Activated CD4-positive, alpha-beta T cell treated with anti-CD3 and anti-CD28 coated beads for 36 hours (primary cell): ENCODE measurements at regions not wholly inside any gene's neighbourhood (a gene's known extent, or its start where the extent isn't known, plus 50 kb on each side); places are given as distances from the start of the nearest gene placed in this dataset.
"Not testable (repeated sequence)": the region's sequence is repeated elsewhere in the genome, so short reads cannot be mapped to it uniquely, and the experiment has no call there.

Source experiments
- ATAC-seq: fragments of 200-7000 bp; cut with Tn5 transposase; one replicate; pipeline ENCODE4 v1.10.0; 2021; ENCODE audit warnings: mild to moderate bottlenecking, moderate library complexity
- CTCF ChIA-PET: fragments of 350-600 bp; sonication (Branson Sonifier 250); formaldehyde crosslinking; loops from one replicate; lab custom pipeline; 2021; ENCODE audit warnings: antibody characterized with exemption; lab: Charles Lee
- POLR2A ChIA-PET: fragments of 350-600 bp; sonication (Branson Sonifier 250); formaldehyde crosslinking; loops from one replicate; lab custom pipeline; 2021; ENCODE audit warnings: antibody characterized with exemption, inconsistent platforms; lab: Charles Lee
- DNase-seq: peaks from one replicate; pipeline ENCODE4 v3.0.0-alpha.2; 2020
- H3K27ac Mint-ChIP-seq: one replicate; pipeline ENCODE4 v1.8.0; 2021; ENCODE audit warnings: mixed read lengths
- H3K27me3 Mint-ChIP-seq: one replicate; pipeline ENCODE4 v1.8.0; 2021; ENCODE audit warnings: mixed read lengths
- H3K36me3 Mint-ChIP-seq: one replicate; pipeline ENCODE4 v1.8.0; 2021; ENCODE audit warnings: low read depth, mixed read lengths
- H3K4me1 Mint-ChIP-seq: one replicate; pipeline ENCODE4 v1.8.0; 2021; ENCODE audit warnings: mixed read lengths
- H3K4me3 Mint-ChIP-seq: one replicate; pipeline ENCODE4 v1.8.0; 2021; ENCODE audit warnings: mild to moderate bottlenecking, moderate library complexity, mixed read lengths
- H3K9me3 Mint-ChIP-seq: one replicate; pipeline ENCODE4 v1.8.0; 2021; ENCODE audit warnings: low read depth, mixed read lengths
- intact Hi-C, 2 experiments: fragments of 100-400 bp; cut with DNase I in 1 of 2; cut with micrococcal nuclease in 1 of 2; formaldehyde crosslinking; loops; one replicate each; pipeline versions ENCODE4 v1.14.2 to v1.15.1; 2022 to 2024; cut with DNase I, micrococcal nuclease

DNA sequence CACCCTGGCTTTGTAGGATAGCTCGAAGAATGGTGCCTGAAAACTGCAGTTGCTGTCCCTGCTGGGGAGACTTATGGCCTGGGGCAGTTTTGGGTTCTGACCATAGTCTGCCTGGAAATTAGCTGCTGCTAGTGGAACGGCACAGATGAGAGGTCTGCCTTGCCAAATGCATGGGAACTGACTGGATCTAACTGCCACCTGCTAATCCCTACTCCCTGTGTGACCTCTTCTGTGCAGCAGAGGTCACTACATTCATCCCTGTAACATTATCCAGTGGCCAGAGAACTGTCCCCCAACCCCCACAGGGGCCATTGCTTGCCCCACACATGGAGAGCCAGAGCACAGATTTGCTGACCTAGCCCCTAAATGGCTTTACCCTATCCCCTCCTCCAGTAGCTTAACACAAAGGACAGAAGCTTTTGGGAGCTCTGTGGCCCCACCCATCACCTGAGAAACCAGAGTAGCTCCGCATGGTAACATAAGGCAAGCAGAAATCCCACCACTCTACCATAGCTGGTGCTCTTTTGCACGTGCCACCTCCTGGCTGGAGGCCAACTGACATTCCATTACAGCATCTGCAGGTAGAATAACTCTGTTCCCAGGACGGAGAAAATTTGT is 840.0 kb downstream of the EPHA3 start:
- no peak for DNase-seq
- Mint-ChIP-seq H3K4me1 (no peaks in the 10 kb centered on the region), H3K4me3 (no peak overlapping the region), H3K27ac (no peak overlapping the region), H3K36me3 (no peaks in the 10 kb centered on the region), H3K27me3 (no peaks in the 10 kb centered on the region), H3K9me3 (peaks cover 3% of the 10 kb centered on the region)
- intact Hi-C loops: no loop called here
- no peak for ATAC-seq
- ChIA-PET CTCF (interaction anchor here (0.6 kb wide), 1 partner anchor 792 kb away, joined by 3 read pairs; no protein-coding TSS in a partner anchor), POLR2A (no interaction called here)

DNA sequence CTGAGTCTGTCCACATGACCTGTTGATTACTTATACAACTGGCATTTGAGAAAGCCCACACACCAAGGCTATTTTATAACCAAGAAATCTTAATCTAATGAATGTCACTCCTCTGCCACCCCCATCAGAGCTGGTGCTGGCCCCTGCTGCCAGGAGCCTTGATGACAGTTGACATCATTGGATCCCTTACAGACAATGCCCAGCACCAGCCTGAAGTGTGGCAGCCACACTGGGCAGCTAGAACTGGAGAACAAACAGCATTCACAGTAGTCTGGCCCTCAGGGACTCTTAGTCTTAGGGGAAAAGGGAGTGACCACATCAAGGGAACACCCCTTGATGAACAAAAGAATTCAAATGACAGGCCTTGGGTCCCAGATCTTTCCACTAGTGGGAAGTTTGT is 840.6 kb downstream of the EPHA3 start:
- ChIA-PET CTCF (interaction anchor here (0.6 kb wide), 1 partner anchor 792 kb away, joined by 3 read pairs; no protein-coding TSS in a partner anchor), POLR2A (no interaction called here)
- intact Hi-C loops: no loop called here
- H3K4me3 Mint-ChIP-seq: no peak overlapping the region
- no peak for DNase-seq
- H3K27me3 Mint-ChIP-seq: no peaks in the 10 kb centered on the region
- H3K4me1 Mint-ChIP-seq: no peaks in the 10 kb centered on the region
- no peak for ATAC-seq
- H3K27ac Mint-ChIP-seq: no peak overlapping the region
- peaks cover 3% of the 10 kb centered on the region for H3K9me3 Mint-ChIP-seq
- no peaks in the 10 kb centered on the region for H3K36me3 Mint-ChIP-seq

DNA sequence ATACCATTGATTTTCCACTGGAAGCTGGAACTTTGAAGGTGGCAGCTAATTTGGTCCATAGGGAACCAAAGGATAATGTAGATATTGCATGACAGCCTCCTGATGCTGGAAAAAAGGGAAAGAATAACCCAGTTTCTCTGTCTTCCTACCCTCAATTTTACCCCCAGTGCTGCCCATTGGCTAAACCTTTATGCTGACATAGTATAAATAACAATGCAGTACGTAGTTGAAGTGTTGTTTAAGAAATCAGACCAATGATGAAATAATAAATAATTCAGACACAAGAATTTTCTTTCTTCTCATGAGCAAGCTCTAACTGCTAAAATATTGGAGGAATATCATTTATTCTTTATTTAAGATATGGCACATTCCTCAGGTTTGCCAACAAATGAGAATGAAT is 843.4 kb downstream of the EPHA3 start:
- Mint-ChIP-seq H3K9me3 (peaks cover 7% of the 10 kb centered on the region), H3K27me3 (no peaks in the 10 kb centered on the region), H3K4me1 (no peaks in the 10 kb centered on the region), H3K27ac (no peak overlapping the region), H3K4me3 (no peak overlapping the region), H3K36me3 (no peaks in the 10 kb centered on the region)
- DNase-seq: no peak
- ChIA-PET CTCF (no interaction called here), POLR2A (no interaction called here)
- intact Hi-C loops: no loop called here
- ATAC-seq: no peak

DNA sequence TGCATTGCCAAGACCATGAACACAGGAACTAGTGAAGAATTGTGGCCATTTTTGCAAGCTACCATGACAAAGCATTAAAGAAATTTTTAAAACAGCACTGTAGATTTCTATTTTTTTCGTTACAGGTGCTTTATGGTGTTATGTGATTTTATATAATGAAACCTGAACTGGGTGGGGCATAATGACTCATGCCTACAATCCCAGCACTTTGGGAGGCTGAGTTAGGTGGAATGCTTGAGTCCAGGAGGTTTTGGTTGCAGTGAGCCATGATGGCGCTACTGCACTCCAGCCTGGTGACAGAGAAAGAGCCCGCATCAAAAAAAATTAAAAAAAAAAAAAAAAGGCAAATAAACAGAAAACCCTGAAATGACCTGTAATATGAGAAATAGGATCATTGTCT is 846.7 kb downstream of the EPHA3 start:
- ChIA-PET CTCF (no interaction called here), POLR2A (no interaction called here)
- DNase-seq (no peak), ATAC-seq (no peak)
- Mint-ChIP-seq H3K4me3 (no peak overlapping the region), H3K27ac (no peak overlapping the region), H3K4me1 (no peaks in the 10 kb centered on the region), H3K36me3 (no peaks in the 10 kb centered on the region), H3K27me3 (no peaks in the 10 kb centered on the region), H3K9me3 (peaks cover 7% of the 10 kb centered on the region)
- intact Hi-C loops: no loop called here

DNA sequence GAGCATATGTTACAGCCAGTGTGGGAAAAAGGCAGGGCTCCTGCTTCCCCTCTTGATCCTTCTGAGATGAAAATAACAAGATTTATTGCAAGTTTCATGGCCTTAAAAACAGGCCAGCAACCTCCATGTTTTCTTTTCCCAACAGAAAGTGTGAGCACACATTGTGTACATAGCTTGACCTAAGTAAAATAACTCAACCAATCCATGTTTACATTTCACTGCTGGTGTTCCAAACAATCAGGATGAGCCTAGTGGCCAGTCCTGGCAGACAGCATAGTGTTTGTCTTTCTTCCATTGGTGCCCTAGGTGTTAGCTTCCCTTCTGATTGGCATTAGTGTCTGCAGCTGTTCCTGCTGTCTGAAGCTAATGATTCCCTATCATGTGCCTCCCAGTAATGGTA is 847.7 kb downstream of the EPHA3 start:
- Mint-ChIP-seq H3K27me3 (no peaks in the 10 kb centered on the region), H3K36me3 (no peaks in the 10 kb centered on the region), H3K4me3 (no peak overlapping the region), H3K4me1 (no peaks in the 10 kb centered on the region), H3K27ac (no peak overlapping the region), H3K9me3 (peaks cover 7% of the 10 kb centered on the region)
- intact Hi-C loops: no loop called here
- DNase-seq (no peak), ATAC-seq (no peak)
- POLR2A ChIA-PET: no interaction called here
- CTCF ChIA-PET: no interaction called here

DNA sequence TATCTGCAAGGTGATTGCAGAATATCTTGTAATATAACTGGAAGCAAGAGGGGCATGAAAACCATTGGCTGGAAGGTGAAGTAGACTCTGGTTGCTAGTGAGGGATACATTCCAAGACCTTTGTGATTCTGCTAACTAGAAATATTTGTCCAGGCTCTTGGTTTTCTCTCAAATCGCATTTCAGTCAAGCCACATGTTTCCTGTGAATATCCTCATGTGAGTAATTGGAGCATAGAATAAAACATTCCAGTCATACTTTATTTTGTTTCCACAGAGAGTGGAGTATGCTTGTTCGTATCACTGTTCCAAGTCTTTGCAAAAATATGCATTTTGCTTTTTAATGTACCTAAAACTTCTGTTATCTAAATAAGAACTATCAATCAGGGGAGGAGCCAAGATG is 850.0 kb downstream of the EPHA3 start:
- Mint-ChIP-seq H3K4me3 (no peak overlapping the region), H3K27me3 (no peaks in the 10 kb centered on the region), H3K36me3 (no peaks in the 10 kb centered on the region), H3K4me1 (no peaks in the 10 kb centered on the region), H3K9me3 (peaks cover 7% of the 10 kb centered on the region), H3K27ac (no peak overlapping the region)
- POLR2A ChIA-PET: no interaction called here
- intact Hi-C loops: no loop called here
- CTCF ChIA-PET: no interaction called here
- no peak for DNase-seq
- ATAC-seq: no peak

DNA sequence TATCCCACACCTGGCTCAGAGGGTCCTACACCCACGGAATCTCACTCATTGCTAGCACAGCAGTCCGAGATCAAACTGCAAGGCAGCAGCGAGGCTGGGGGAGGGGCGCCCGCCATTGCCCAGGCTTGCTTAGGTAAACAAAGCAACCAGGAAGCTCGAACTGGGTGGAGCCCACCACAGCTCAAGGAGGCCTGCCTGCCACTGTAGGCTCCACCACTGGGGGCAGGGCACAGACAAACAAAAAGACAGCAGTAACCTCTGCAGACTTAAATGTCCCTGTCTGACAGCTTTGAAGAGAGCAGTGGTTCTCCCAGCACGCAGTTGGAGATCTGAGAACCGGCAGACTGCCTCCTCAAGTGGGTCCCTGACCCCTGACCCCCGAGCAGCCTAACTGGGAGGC is 850.7 kb downstream of the EPHA3 start:
- H3K4me1 Mint-ChIP-seq, CTCF ChIA-PET, H3K27me3 Mint-ChIP-seq, ATAC-seq, DNase-seq, H3K36me3 Mint-ChIP-seq, intact Hi-C loops, POLR2A ChIA-PET, H3K27ac Mint-ChIP-seq, H3K4me3 Mint-ChIP-seq, H3K9me3 Mint-ChIP-seq: not testable (repeated sequence)

DNA sequence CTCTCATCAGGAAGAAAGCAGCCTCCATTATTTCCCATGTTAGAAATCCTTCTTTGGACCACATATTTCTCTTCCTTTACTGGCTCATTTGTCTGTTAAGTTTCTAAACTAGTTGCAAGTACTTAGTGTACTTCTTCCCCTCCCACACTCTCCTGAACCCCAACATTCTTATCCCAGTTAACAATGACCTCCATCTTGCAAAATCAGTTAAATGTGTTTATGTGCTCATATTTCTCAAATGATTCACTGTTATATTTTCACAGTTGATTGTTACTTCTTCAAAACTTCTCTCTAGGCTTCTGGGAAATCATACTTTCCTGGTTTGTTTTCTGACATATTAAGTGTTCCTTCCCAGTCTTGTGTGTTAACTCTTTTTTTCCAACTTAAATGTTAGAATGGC is 856.9 kb downstream of the EPHA3 start:
- H3K27me3 Mint-ChIP-seq: no peaks in the 10 kb centered on the region
- no peak overlapping the region for H3K4me3 Mint-ChIP-seq
- no peaks in the 10 kb centered on the region for H3K4me1 Mint-ChIP-seq

DNA sequence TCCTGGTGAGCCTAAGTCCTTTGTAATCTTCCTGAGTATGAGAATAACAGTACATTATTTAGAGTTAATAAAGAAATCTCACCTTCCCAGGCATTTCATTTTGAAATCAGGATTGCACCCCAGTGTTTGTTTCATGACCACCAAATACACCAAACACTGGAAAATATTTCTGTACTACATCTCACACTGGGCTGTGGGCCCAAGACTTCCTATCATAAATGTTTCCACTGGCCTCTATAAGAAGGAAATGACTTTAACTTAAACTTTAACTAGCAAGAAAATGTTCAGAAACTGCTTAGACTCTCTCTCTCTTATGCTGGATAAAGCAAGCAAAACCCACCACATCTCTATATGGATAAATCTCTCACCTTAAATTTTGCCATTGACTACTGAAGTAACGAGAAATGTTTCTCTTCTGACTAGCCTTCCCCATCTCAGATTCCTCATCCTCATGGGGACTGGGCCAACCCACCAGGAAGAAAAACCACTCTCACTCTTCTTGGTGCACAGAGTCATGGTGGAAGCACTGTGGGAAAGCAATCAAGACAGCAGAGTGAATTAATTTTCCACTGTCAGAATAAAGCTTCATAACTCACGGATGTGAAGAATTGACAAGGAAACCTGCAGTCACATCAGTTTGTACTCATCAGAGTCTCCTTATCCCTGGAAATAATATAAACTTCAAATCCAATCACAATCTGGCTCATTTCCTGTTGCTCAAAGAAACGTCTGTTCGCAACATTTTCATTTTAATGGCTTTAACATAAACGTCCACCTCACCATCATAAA is 859.6 kb downstream of the EPHA3 start:
- no peaks in the 10 kb centered on the region for H3K4me1 Mint-ChIP-seq
- no peaks in the 10 kb centered on the region for H3K27me3 Mint-ChIP-seq
- intact Hi-C loops: no loop called here
- DNase-seq (no peak), ATAC-seq (no peak)
- H3K4me3 Mint-ChIP-seq: no peak overlapping the region
- peaks cover 8% of the 10 kb centered on the region for H3K9me3 Mint-ChIP-seq
- H3K27ac Mint-ChIP-seq: no peak overlapping the region
- POLR2A ChIA-PET: no interaction called here
- H3K36me3 Mint-ChIP-seq: no peaks in the 10 kb centered on the region
- CTCF ChIA-PET: no interaction called here

More for the DNA sequence above, 856.9 kb downstream of the EPHA3 start:
- DNase-seq (no peak), ATAC-seq (no peak)
- Mint-ChIP-seq H3K9me3 (peaks cover 5% of the 10 kb centered on the region), H3K27ac (no peak overlapping the region), H3K36me3 (no peaks in the 10 kb centered on the region)
- POLR2A ChIA-PET: no interaction called here
- CTCF ChIA-PET: no interaction called here
- intact Hi-C loops: no loop called here

DNA sequence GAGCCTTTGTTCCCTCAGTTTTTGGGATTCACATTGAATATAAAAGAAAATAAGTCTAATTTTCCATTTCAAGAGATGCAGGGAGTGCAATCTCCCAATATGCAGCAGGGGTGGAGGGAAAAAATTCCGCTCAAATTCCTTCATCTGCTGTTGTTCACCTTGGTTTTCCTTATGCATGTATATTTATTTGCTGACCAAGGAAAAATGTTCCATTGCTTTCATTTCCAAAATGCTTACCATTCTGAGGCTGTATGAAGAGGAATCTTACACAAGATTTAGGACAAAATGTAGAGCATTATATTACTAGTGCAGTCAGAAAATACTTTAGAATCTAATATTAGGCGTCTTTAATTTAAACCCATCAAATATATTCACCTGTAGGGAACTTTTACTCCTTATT is 863.9 kb downstream of the EPHA3 start:
- no peaks in the 10 kb centered on the region for H3K4me1 Mint-ChIP-seq
- H3K27me3 Mint-ChIP-seq: no peaks in the 10 kb centered on the region
- no peak overlapping the region for H3K4me3 Mint-ChIP-seq
- ATAC-seq (no peak), DNase-seq (no peak)
- CTCF ChIA-PET: no interaction called here
- H3K9me3 Mint-ChIP-seq: peaks cover 8% of the 10 kb centered on the region
- H3K36me3 Mint-ChIP-seq: no peaks in the 10 kb centered on the region
- intact Hi-C loops: no loop called here
- no peak overlapping the region for H3K27ac Mint-ChIP-seq
- POLR2A ChIA-PET: no interaction called here

DNA sequence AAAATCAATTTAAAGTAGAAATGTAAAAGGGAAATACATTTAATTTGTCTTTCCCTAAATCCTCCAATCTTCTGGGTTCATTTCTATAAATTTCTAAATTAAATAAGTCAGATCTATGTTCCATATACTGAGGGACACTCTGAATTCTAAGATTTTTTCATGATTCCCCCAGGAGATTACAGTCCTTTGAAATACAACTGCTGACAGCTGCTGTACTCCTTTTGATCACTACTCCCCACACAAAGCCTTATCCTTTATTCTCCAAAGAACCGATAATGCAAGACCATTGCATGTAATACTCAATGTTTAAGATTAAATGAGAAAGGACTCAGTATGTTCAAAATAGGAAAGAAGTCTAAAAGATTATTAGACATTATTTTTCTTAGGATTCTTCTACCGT is 865.7 kb downstream of the EPHA3 start:
- ChIA-PET CTCF (no interaction called here), POLR2A (no interaction called here)
- intact Hi-C loops: no loop called here
- H3K4me1 Mint-ChIP-seq: no peaks in the 10 kb centered on the region
- H3K4me3 Mint-ChIP-seq: no peak overlapping the region
- ATAC-seq (no peak), DNase-seq (no peak)
- H3K36me3 Mint-ChIP-seq: no peaks in the 10 kb centered on the region
- no peak overlapping the region for H3K27ac Mint-ChIP-seq
- H3K9me3 Mint-ChIP-seq: peaks cover 3% of the 10 kb centered on the region
- H3K27me3 Mint-ChIP-seq: no peaks in the 10 kb centered on the region

DNA sequence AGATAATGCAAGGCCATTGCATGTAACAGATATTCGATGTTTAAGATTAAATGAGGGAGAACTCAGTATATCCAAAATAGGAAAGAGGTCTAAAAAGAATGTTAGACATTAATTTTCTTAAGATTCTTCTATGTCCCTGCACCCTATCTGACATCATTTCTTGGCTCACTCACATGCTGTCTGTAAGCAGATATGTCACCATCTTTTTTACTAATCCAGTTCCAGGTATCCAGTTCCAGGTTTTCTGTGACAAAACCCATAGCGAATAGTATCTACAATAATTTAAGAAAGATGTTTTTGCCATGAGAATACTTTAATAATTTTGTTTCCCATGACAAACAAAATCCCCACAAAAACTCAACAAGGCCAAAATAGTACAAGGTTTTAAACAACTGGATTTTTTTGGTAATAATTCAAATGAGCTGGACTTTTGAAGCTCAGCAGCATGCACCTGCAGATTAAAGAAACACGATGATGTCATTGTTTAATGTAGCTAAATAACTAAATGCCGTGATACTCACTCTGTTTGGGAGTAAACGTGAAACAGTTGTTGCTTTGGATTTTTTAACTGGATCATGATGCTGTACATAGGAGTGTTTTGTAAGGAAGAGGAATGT is 867.6 kb downstream of the EPHA3 start:
- intact Hi-C loops: no loop called here
- DNase-seq: no peak
- H3K4me3 Mint-ChIP-seq: no peak overlapping the region
- no peaks in the 10 kb centered on the region for H3K27me3 Mint-ChIP-seq
- no peaks in the 10 kb centered on the region for H3K36me3 Mint-ChIP-seq
- H3K4me1 Mint-ChIP-seq: no peaks in the 10 kb centered on the region
- no peak overlapping the region for H3K27ac Mint-ChIP-seq
- CTCF ChIA-PET: no interaction called here
- peaks cover 6% of the 10 kb centered on the region for H3K9me3 Mint-ChIP-seq
- ATAC-seq: no peak
- POLR2A ChIA-PET: no interaction called here
